ENCODE measurements at regions not wholly inside any gene's neighbourhood (a gene's known extent, or its start where the extent isn't known, plus 50 kb on each side); places are given as distances from the start of the nearest gene placed in this dataset.

GRCh38 chr15:70547846-70548487 lies 215.4 kb downstream of the UACA start:
- no peak for FAIRE-seq

- FAIRE-seq, result no peak
Measured at GRCh38 chr15:70545526-70545925, 217.8 kb downstream of the UACA start.

DNA sequence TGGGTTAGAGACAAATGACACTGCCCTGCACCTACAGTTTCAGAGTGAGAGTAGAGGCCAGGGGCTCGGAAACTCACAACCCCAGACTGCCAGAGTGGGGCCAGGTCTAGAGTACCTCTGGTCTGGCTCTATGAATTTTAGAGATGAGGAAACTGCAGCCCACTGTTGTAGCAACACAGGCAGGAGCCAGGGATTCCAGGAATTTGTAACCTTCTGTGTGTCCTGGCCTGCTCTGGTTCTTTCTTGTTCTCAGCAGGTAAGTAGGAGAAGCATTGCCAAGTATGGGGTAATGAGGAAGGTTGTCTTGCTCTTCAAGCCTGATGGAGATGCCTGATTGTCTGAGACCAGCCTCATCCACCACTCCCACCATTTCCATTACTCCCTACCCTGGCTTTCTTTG lies 221.8 kb downstream of the UACA start:
- FAIRE-seq, result no peak

- FAIRE-seq, result no peak
Measured at GRCh38 chr15:70539912-70540530, 223.3 kb downstream of the UACA start.

GRCh38 chr15:70539409-70539808 lies 223.9 kb downstream of the UACA start:
- FAIRE-seq, result no peak

DNA sequence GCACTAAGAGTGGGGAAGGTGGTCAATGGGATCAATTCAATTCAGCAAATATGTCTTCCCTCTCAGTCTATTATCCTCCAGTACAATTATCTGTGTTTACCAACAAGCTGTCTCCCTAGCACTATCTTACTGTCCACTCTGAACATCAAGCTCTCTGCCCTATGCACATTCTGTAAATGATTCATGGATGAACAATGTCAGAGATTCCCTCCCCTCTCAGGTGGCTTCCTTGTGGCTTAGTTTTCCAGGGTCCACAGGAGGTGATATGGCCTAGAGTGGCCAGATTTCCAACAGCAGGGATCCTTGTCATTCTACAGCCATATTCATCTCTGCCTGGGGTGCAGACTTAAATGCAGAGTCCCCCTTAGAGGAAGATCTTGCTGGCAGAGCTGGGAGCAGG lies 225.1 kb downstream of the UACA start:
- no peak for FAIRE-seq

DNA sequence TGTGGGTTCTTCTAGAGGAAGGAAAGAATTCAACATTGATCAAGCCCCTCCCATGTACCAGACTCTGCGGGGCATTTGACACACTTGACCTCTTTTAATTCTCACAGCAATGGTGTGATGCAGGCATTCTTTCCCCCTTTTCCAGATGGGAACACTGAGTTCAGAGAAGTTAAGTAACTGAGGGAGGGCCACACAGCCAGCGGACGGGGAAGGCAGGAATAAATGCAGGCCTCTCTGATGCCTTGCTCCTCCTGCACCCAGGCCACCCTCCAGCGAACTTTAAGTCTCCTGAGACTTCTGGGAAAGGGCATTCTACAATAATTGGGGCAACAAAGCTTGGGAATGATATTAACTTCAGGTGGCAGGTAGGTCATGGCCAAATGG lies 227.4 kb downstream of the UACA start:
- no peak for FAIRE-seq

DNA sequence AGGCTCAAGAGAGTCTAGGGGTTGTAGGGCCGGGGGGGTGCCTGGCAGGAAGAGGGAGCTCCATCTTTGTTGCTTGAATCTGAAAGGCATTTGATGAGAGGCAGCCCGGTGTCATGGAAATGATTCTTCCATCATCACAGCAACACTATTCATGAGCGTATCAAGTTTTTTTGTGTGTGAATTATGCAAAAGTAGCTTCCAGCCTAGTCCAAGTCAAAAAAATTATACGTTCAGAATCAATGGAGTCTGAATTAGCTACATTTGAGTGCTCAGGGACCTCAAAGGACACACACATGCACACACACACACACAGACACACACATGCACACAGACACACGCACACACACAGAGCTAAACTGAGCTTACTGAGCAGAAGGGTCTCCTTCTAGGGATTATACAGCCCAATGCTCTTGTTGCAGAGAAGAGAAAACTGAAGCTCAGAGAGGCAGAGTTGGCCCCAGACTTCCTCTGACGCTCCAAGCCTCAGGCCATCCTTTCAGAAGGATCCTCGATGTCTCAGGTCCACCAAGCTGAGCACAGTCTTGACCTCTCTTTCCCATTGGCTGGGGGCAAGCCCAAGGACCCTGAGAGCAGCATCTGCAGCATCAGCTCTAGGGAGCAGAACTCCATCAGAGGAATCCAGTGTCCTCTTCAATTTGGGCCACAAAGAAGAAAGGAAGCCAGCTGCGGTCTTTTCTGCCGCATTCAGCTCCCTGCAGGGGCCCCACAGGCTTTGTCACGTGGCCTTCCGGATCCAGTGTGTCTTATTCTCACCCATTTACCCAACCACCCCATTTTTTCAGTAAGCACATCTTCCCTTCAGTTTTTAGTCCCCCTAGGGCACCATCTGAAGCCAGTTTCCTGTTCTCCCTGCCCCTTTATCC lies 228.0 kb downstream of the UACA start:
- no peak for FAIRE-seq

DNA sequence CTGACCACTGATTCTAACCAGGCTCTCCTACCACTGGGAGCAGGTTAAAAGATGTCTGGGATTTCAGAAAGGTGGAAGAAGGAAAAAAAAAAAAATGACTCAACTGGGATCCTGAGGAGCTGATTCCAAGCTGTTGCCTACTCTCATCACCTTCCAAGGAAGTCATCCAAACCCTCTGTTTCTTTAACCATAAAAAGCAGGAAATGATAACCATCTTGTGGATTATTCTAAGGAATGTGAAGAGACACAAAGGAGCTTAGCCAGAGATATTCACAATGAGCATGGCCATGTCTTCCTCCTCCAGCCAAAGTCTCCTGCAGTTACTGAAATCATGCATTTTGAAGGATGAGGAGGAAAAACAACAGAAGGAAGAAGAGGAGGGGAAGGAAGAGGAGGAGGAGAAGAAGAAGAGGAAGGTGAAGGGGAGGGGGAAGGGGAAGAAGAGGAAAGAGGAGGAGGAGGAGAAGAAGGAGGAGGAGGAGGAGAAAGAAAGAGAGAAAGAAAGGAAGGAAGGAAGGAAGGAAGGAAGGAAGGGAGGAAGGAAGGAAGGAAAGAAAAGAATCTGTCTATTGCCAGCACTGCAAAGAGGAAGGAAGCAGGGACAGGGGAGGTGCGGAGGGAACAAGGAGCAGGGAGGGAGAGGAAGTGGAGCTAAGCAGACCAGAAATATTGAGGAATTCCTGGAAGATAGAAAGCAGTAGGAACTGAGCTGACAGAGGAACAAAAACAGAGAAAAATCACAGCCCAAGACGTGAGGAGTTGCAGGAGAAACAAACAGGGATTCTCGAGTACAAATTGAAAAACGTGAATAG lies 229.2 kb downstream of the UACA start:
- no peak for FAIRE-seq

- FAIRE-seq, result no peak
Measured at GRCh38 chr15:70532531-70533186, 230.7 kb downstream of the UACA start.

- FAIRE-seq, result no peak
Measured at GRCh38 chr15:70531576-70531975, 231.8 kb downstream of the UACA start.

DNA sequence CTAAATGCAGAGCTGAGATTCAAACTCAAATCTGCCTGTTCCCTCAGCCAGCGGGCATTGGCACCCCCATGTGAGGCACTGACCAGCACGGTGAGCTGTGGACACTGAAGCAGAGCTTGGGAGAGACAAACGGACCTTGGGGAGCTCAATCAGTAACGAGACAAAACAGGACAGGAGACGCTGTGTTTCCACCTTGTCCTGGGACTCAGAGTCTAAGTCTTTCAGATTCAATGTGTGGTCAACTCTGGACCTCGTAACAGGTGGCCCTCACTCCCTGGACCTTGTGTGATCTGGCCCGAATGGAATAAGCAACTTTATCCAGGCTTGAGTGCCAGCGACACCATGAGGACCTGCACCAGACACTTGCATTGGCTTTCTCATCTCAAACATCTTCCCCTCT lies 232.5 kb downstream of the UACA start:
- no peak for FAIRE-seq

- no peak for FAIRE-seq
Measured at GRCh38 chr15:70530503-70530902, 232.9 kb downstream of the UACA start.

- FAIRE-seq, result no peak
Measured at GRCh38 chr15:70530017-70530499, 233.3 kb downstream of the UACA start.

DNA sequence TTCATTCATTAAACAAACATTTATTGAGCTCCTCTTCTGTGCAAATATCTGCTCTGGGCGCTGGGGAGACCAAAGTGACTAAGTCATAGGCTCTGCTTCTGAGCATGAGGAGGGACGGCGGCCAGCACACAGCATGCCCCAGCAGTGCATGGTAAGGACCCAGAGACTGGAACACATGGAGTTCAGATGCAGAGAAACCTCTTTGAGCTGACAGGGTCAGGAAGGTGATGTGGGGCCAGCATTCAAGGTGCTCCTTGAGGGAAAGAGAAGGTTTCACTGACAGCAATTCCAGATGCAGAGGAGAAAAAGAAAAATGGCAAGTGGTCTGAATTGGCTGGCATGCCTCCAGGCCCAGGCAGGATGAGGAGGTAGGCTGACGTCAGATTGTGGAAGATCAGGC lies 234.5 kb downstream of the UACA start:
- no peak for FAIRE-seq

DNA sequence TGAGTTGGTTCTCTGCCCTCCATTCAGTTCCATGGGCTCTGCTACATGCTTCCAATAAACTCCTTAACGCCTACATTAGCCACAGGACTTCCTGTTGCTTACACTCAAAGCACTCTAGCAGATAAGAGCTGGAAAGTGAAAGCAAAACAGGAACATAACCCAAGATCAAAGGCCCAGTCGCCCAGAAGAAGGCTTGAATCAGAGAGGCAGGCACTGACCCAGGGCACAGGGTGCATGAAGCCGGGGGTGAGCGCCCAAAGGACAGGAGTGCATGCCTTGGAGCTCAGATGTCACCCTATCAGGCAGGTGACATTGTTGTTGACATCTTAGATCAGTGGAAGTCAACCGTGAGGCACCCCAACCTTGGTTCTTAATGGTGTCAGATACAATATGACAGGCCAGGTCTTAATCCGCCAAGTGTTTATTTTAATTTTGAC lies 235.1 kb downstream of the UACA start:
- no peak for FAIRE-seq

- no peak for FAIRE-seq
Measured at GRCh38 chr15:70526974-70527325, 236.4 kb downstream of the UACA start.

GRCh38 chr15:70526221-70526973 lies 237.0 kb downstream of the UACA start:
- FAIRE-seq, result no peak

DNA sequence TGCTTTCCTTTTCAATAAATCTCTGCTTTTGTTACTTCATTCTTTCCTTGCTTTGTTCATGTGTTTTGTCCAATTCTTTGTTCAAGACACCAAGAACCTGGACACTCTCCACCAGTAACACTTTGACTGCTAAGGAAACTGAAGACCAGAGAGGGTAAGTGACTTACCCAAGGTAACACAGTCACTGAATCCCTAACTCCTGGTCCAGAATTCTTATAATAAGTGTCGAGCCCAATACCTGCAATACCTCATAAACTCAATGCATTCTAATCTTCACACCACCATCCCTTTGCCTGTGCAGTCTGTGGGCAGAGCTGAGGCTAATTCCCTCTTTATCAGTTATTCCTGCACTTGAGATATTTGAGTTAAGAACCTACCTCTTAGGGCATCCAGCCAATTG lies 237.8 kb downstream of the UACA start:
- FAIRE-seq, result no peak

DNA sequence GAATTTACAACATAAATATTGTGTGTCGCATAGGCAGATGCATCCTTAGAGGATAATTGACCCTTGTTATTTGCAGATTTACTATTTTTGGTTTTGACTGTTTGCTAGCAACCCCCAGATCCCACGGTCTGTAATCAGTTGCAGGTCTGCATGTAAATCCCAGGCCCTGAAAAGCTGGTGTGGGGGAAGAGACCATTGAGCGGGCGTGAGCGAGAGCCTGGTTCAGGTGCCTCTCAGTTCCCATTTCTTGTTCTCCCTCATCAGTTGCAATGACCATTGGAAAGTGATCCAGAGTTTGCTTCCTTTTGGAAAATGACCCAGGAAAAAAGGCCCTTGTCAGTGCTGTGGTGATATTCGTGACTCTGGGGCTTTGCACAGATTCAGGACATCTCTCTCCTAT lies 238.9 kb downstream of the UACA start:
- FAIRE-seq, result no peak

DNA sequence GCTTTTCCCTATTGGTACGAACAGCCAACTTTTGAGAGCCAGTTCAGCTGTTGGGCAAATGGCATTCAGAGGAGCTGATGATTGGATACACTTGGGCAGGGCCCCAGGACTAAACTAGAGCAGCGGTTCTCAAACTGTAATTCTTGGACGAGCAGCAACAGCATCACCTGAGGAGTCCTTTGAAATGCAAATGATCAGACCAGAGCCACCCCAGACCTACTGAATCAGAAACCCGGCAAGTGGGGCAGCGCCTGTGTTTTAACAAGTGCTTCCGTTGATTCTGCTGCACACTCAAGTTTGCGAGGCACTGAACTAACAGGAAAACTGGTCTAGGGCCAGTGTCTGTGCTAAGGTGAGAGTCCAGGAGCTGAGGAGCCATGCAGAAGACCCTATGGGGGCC lies 239.7 kb downstream of the UACA start:
- FAIRE-seq, result no peak

DNA sequence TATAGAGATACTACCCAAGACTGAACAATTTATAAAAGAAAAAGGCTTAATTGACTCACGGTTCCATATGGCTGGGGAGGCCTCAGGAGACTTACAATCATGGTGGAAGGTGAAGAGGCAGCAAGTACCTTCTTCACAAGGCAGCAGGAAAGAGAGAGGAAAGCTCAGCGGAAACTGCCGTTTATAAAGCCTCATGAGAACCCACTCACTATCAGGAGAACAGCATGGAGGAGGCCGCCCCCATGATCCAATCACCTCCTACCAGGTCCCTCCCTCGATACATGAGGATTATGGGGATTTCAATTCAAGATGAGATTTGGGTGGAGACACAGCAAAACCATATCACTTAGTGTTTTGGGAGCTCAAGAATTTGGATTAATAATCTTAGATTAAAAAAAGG lies 240.2 kb downstream of the UACA start:
- no peak for FAIRE-seq
